Activated CD4-positive, alpha-beta memory T cell treated with anti-CD3 and anti-CD28 coated beads for 36 hours (primary cell): ENCODE measurements at regions not wholly inside any gene's neighbourhood (a gene's known extent, or its start where the extent isn't known, plus 50 kb on each side); places are given as distances from the start of the nearest gene placed in this dataset.

Experiments
- CTCF ChIA-PET: fragments of 350-600 bp; sonication (Branson Sonifier 250); formaldehyde crosslinking; loops from one replicate; lab custom pipeline; 2021; ENCODE audit warnings: antibody characterized with exemption, inconsistent platforms; lab: Charles Lee
- POLR2A ChIA-PET: fragments of 350-600 bp; sonication (Branson Sonifier 250); formaldehyde crosslinking; loops from one replicate; lab custom pipeline; 2021; ENCODE audit warnings: antibody characterized with exemption; lab: Charles Lee
- DNase-seq: peaks from one replicate; pipeline ENCODE4 v3.0.0-alpha.2; 2020
- H3K27ac Mint-ChIP-seq: one replicate; pipeline ENCODE4 v1.8.0; 2021; ENCODE audit warnings: mixed read lengths
- H3K27me3 Mint-ChIP-seq: one replicate; pipeline ENCODE4 v1.8.0; 2021; ENCODE audit warnings: mixed read lengths
- H3K36me3 Mint-ChIP-seq: one replicate; pipeline ENCODE4 v1.8.0; 2021; ENCODE audit warnings: mixed read lengths
- H3K4me1 Mint-ChIP-seq: one replicate; pipeline ENCODE4 v1.8.0; 2021; ENCODE audit warnings: low read depth, mixed read lengths
- H3K4me3 Mint-ChIP-seq: one replicate; pipeline ENCODE4 v1.8.0; 2021; ENCODE audit warnings: mild to moderate bottlenecking, mixed read lengths
- H3K9me3 Mint-ChIP-seq: one replicate; pipeline ENCODE4 v1.8.0; 2021; ENCODE audit warnings: mixed read lengths
- intact Hi-C: fragments of 100-400 bp; cut with micrococcal nuclease; formaldehyde crosslinking; loops from one replicate; pipeline ENCODE4 v1.15.1; 2023

DNA sequence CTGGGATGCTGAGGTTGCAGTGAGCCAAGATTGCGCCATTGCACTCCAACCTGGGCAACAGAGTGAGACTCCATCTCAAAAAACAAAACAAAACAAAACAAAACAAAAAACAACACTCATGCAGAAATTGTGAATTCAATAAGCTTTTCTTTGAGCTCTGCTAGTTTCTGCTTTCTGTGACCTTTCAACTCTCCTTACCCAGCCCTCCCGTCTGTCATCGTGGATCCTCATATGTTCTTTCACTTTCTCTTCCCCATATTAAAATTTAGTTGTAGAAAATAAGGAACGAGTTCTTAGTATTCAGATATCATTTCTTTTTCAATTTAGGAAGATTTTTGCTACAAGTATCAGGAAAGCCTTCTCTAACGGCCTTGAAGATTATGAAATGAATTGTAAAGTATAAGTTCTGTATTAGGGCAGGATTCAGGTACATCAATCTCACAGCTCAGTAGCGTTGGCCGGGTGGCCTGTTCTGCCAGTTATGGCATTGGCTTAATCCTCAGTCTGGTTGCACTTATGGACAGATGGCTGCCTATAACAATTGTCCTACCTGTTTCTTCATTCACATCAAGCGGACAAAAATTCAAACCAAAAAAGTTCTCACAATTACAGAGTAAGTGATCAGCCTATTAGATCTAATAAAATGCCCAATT is 1167.0 kb downstream of the SORCS3 start:
- H3K4me1 Mint-ChIP-seq = no peaks in the 10 kb centered on the region
- DNase-seq = no peak
- H3K9me3 Mint-ChIP-seq = no peaks in the 10 kb centered on the region
- ChIA-PET POLR2A (no interaction called here), CTCF (no interaction called here)
- H3K27me3 Mint-ChIP-seq = no peaks in the 10 kb centered on the region
- H3K36me3 Mint-ChIP-seq = no peaks in the 10 kb centered on the region
- intact Hi-C loops = no loop called here
- no peak overlapping the region for H3K27ac Mint-ChIP-seq
- H3K4me3 Mint-ChIP-seq = no peak overlapping the region

- ChIA-PET POLR2A (no interaction called here), CTCF (no interaction called here)
- Mint-ChIP-seq H3K4me3 (no peak overlapping the region), H3K27ac (no peak overlapping the region), H3K4me1 (no peaks in the 10 kb centered on the region), H3K27me3 (no peaks in the 10 kb centered on the region), H3K36me3 (no peaks in the 10 kb centered on the region), H3K9me3 (no peaks in the 10 kb centered on the region)
- DNase-seq = no peak
- intact Hi-C loops = no loop called here
These were observed 1162.1 kb downstream of the SORCS3 start for GRCh38 chr10:105803206-105803605.

- POLR2A ChIA-PET = no interaction called here
These were observed 1159.6 kb downstream of the SORCS3 start for GRCh38 chr10:105800641-105801040.

DNA sequence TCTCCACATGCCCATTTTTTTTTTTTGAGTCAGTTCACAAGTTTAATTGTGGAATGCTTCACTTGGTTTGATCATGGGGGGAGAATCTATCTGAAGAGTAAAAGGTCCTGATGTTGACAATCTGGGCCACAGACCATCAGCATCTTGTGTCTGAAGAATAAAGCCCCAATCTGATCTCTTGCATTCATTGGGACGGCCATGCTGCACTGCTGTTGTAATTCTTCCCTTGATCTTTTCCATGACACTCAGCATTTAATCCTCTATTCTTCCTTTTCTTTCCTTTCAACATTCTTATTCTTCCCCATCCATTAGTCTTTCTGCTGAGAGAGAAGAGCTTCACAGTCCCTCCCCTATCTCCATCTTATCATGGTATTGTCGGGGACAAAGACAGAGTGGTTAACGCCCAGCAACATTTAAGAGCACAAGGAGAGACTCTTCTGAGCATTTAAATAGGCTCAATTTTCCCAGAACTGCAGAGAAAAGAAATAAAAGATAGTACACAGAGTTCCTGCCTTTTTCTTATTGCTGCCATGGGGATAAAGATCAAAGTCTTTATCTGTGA is 1157.3 kb downstream of the SORCS3 start:
- no peaks in the 10 kb centered on the region for H3K9me3 Mint-ChIP-seq
- no peak overlapping the region for H3K4me3 Mint-ChIP-seq
- H3K36me3 Mint-ChIP-seq = no peaks in the 10 kb centered on the region

More at GRCh38 chr10:105800641-105801040, 1159.6 kb downstream of the SORCS3 start:
- CTCF ChIA-PET = no interaction called here
- H3K9me3 Mint-ChIP-seq = no peaks in the 10 kb centered on the region
- no peaks in the 10 kb centered on the region for H3K4me1 Mint-ChIP-seq
- no peak overlapping the region for H3K27ac Mint-ChIP-seq
- H3K4me3 Mint-ChIP-seq = no peak overlapping the region
- no peaks in the 10 kb centered on the region for H3K27me3 Mint-ChIP-seq
- no peaks in the 10 kb centered on the region for H3K36me3 Mint-ChIP-seq
- DNase-seq = no peak
- intact Hi-C loops = no loop called here

GRCh38 chr10:105797234-105797890 is 1156.3 kb downstream of the SORCS3 start:
- no peak for DNase-seq
- no peaks in the 10 kb centered on the region for H3K4me1 Mint-ChIP-seq

More for the DNA sequence above, 1157.3 kb downstream of the SORCS3 start:
- CTCF ChIA-PET = no interaction called here
- no peak for DNase-seq
- POLR2A ChIA-PET = no interaction called here
- H3K27me3 Mint-ChIP-seq = no peaks in the 10 kb centered on the region
- intact Hi-C loops = loop anchor here (5.0 kb wide), 1 partner anchor 379 kb away; no protein-coding TSS in a partner anchor
- H3K4me1 Mint-ChIP-seq = no peaks in the 10 kb centered on the region
- H3K27ac Mint-ChIP-seq = no peak overlapping the region

DNA sequence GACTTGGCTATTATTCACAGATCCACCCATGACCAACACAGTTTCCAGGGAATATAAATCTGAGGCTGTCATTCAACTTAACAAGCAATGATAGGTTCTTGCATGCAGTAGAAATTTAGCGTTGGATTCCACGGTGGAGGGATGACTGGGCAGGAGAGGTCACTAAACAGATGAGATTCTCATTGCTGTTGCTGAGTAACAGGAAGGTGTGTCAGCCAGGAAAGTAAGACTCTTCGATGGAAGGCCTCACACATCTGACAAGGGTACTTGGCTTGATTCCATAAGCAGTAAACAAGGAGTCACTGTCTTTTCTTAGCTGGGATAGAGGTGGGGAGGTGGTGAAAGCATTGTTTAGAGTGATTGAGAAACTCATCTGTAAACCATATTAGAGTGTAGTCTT is 1152.0 kb downstream of the SORCS3 start:
- POLR2A ChIA-PET = no interaction called here
- intact Hi-C loops = no loop called here

More at GRCh38 chr10:105797234-105797890, 1156.3 kb downstream of the SORCS3 start:
- no peaks in the 10 kb centered on the region for H3K36me3 Mint-ChIP-seq
- H3K27me3 Mint-ChIP-seq = no peaks in the 10 kb centered on the region
- H3K9me3 Mint-ChIP-seq = no peaks in the 10 kb centered on the region
- ChIA-PET CTCF (no interaction called here), POLR2A (no interaction called here)
- intact Hi-C loops = loop anchor here (5.0 kb wide), 1 partner anchor 380 kb away; no protein-coding TSS in a partner anchor
- H3K27ac Mint-ChIP-seq = no peak overlapping the region
- no peak overlapping the region for H3K4me3 Mint-ChIP-seq

GRCh38 chr10:105785721-105786120 is 1144.6 kb downstream of the SORCS3 start:
- no peak for DNase-seq
- H3K9me3 Mint-ChIP-seq = peaks cover 12% of the 10 kb centered on the region
- ChIA-PET POLR2A (no interaction called here), CTCF (no interaction called here)
- no peaks in the 10 kb centered on the region for H3K4me1 Mint-ChIP-seq
- H3K4me3 Mint-ChIP-seq = no peak overlapping the region
- no peaks in the 10 kb centered on the region for H3K36me3 Mint-ChIP-seq
- intact Hi-C loops = no loop called here
- H3K27me3 Mint-ChIP-seq = no peaks in the 10 kb centered on the region
- no peak overlapping the region for H3K27ac Mint-ChIP-seq

More for the DNA sequence above, 1152.0 kb downstream of the SORCS3 start:
- no peaks in the 10 kb centered on the region for H3K9me3 Mint-ChIP-seq
- H3K4me1 Mint-ChIP-seq = no peaks in the 10 kb centered on the region
- no peak overlapping the region for H3K27ac Mint-ChIP-seq
- CTCF ChIA-PET = no interaction called here
- no peaks in the 10 kb centered on the region for H3K27me3 Mint-ChIP-seq
- no peak overlapping the region for H3K4me3 Mint-ChIP-seq
- no peaks in the 10 kb centered on the region for H3K36me3 Mint-ChIP-seq
- no peak for DNase-seq

DNA sequence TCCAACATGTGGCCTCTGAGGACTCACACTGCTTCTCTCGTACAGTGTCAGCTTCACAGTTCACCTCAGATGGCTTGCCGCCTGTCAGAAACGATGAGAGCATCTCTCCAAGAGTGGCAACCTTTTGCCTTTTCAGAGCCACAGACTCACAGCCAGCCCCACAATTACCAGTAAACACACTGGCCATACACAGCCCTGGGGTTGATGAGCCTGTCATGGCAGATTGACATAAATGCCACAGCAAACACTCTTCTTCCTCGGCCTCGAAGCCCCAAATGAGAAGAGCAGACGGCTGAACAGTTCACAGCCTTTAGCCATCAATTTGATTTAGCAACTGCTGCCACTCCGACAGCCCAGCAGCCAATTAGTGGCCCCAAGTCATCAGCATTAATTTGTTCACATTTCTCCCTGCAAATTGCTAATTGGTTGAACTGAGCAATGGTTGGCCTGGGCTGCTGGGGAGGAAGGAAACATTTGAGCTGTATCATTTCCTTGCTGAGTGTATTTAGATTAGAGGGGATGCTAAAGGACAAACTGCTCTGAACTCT is 1142.9 kb downstream of the SORCS3 start:
- CTCF ChIA-PET = no interaction called here
- H3K4me1 Mint-ChIP-seq = no peaks in the 10 kb centered on the region

DNA sequence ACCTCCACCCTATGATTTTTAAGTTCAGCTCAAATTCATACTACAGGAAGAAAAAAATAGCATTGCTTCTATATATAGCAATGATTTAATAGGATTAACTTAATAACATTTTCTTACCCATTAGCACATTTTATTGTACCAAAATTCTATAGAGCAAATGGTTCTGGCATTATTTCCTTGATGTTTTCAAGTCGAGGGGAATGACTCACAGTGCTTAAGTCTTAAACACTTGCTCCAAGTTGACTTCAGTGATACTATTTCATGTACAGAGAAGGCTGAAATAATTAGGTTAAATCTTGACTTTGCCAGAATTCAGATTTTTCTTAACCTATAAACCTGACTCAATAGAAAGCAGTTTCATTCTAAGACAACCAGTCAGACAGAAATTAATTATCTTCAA is 1133.8 kb downstream of the SORCS3 start:
- no peaks in the 10 kb centered on the region for H3K4me1 Mint-ChIP-seq
- no peak for DNase-seq
- no peaks in the 10 kb centered on the region for H3K9me3 Mint-ChIP-seq
- ChIA-PET CTCF (no interaction called here), POLR2A (interaction anchor here (0.6 kb wide), 1 partner anchor 39 kb away, joined by 4 read pairs; no protein-coding TSS in a partner anchor)
- H3K27ac Mint-ChIP-seq = no peak overlapping the region
- H3K4me3 Mint-ChIP-seq = no peak overlapping the region
- intact Hi-C loops = no loop called here
- no peaks in the 10 kb centered on the region for H3K36me3 Mint-ChIP-seq
- no peaks in the 10 kb centered on the region for H3K27me3 Mint-ChIP-seq

More for the DNA sequence above, 1142.9 kb downstream of the SORCS3 start:
- peaks cover 12% of the 10 kb centered on the region for H3K9me3 Mint-ChIP-seq
- no peaks in the 10 kb centered on the region for H3K27me3 Mint-ChIP-seq
- no peak overlapping the region for H3K27ac Mint-ChIP-seq
- H3K4me3 Mint-ChIP-seq = no peak overlapping the region
- H3K36me3 Mint-ChIP-seq = no peaks in the 10 kb centered on the region
- intact Hi-C loops = no loop called here
- POLR2A ChIA-PET = no interaction called here
- DNase-seq = no peak

DNA sequence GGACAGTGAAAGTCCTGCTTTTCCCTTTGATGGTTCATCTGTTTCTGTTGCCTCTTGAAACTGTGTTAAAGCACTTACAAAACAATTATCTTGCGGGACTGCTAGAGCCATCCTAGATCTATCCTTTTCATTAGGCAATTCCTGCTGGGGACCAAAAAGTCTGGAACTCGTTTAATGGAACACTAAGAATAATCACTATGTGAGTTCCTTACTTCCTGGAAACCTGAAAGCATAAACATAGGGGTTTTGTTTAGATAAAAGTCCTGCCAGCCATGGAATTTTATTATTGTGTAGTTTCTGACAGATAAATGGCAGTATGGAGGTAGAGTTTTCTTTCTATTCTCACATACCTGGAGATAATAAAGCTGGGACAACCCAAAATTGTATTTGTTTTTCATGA is 1133.3 kb downstream of the SORCS3 start:
- intact Hi-C loops = no loop called here
- no peaks in the 10 kb centered on the region for H3K9me3 Mint-ChIP-seq
- no peaks in the 10 kb centered on the region for H3K4me1 Mint-ChIP-seq
- CTCF ChIA-PET = no interaction called here
- no peak overlapping the region for H3K27ac Mint-ChIP-seq
- POLR2A ChIA-PET = no interaction called here
- no peak for DNase-seq
- H3K36me3 Mint-ChIP-seq = no peaks in the 10 kb centered on the region
- H3K27me3 Mint-ChIP-seq = no peaks in the 10 kb centered on the region
- H3K4me3 Mint-ChIP-seq = no peak overlapping the region

GRCh38 chr10:105770524-105771212 is 1129.6 kb downstream of the SORCS3 start:
- no peak overlapping the region for H3K27ac Mint-ChIP-seq
- H3K4me3 Mint-ChIP-seq = no peak overlapping the region
- H3K9me3 Mint-ChIP-seq = no peaks in the 10 kb centered on the region
- intact Hi-C loops = no loop called here
- no peak for DNase-seq
- ChIA-PET POLR2A (no interaction called here), CTCF (no interaction called here)
- no peaks in the 10 kb centered on the region for H3K4me1 Mint-ChIP-seq
- H3K36me3 Mint-ChIP-seq = no peaks in the 10 kb centered on the region
- H3K27me3 Mint-ChIP-seq = no peaks in the 10 kb centered on the region
